ENCODE measurements at regions not wholly inside any gene's neighbourhood (a gene's known extent, or its start where the extent isn't known, plus 50 kb on each side); places are given as distances from the start of the nearest gene placed in this dataset.

GRCh38 chr2:13180729-13181128 lies 464.0 kb downstream of the TRIB2 start:
- no peak overlapping the region for H2AFZ ChIP-seq (ENCODE audit: insufficient read depth, low read depth, low read length, poor library complexity, severe bottlenecking)
- H3K9me3 ChIP-seq (ENCODE audit: control extremely low read depth in 1 of 3, control insufficient read depth in 2 of 3, insufficient read depth in 1 of 3, low read length in 2 of 3): peaks cover 0 to 6% (median 3%) of the 10 kb centered on the region in 3 donors
- CTCF ChIA-PET: no interaction called here
- H3K27me3 ChIP-seq (replicated peaks in 1 of 4; ENCODE audit: control extremely low read depth in 1 of 4, control insufficient read depth in 3 of 4, insufficient read depth in 4 of 4, low read length in 3 of 4): no peaks in the 10 kb centered on the region
- H3K4me2 ChIP-seq (replicated peaks; ENCODE audit: low read depth, low read length, poor library complexity, severe bottlenecking): no peak overlapping the region
- no peaks in the 10 kb centered on the region for H3K4me1 Mint-ChIP-seq
- no peak overlapping the region for H3K4me3 Mint-ChIP-seq
- DNase-seq (no peak), ATAC-seq (ENCODE audit: low read depth) (no peak)
- no peaks in the 10 kb centered on the region for H4K20me1 ChIP-seq (ENCODE audit: control insufficient read depth, insufficient read depth, low read length, poor library complexity, severe bottlenecking)
- no peak overlapping the region for H3K27ac ChIP-seq (ENCODE audit: low read length in 2 of 2)
- H3K4me1 ChIP-seq (ENCODE audit: control insufficient read depth in 2 of 2, insufficient read depth in 2 of 2, low read length in 2 of 2): no peaks in the 10 kb centered on the region
- peaks cover 3% of the 10 kb centered on the region for H3K9me3 Mint-ChIP-seq (ENCODE audit: insufficient read depth)
- POLR2A ChIA-PET: no interaction called here
- no peak overlapping the region for H3K9ac ChIP-seq (ENCODE audit: low read length)
- intact Hi-C loops (cut with micrococcal nuclease): no loop called here
- H3K4me3 ChIP-seq (ENCODE audit: control extremely low read depth in 1 of 5, extremely low read depth in 1 of 5, insufficient read depth in 1 of 5, low read depth in 2 of 5, low read length in 4 of 5): no peak overlapping the region
- H3K27ac Mint-ChIP-seq: no peak overlapping the region
- TF ChIP-seq EZH2 (IDR thresholded peaks at IDR 0.05; ENCODE audit: borderline replicate concordance, insufficient read depth, low read depth, low read length, poor library complexity, severe bottlenecking) (no peak), CTCF (IDR thresholded peaks at IDR 0.05) (no peak)
- no peaks in the 10 kb centered on the region for H3K27me3 Mint-ChIP-seq
- H3K36me3 ChIP-seq (replicated peaks in 1 of 2; ENCODE audit: control extremely low read depth in 1 of 2, control insufficient read depth in 1 of 2, extremely low read depth in 1 of 2, insufficient read depth in 2 of 2, low read length in 1 of 2): no peaks in the 10 kb centered on the region
- no peaks in the 10 kb centered on the region for H3K79me2 ChIP-seq (ENCODE audit: control insufficient read depth, insufficient read depth, low read length)
- no CpG with 5 or more reads among the region's 1 CpG for WGBS (ENCODE audit: insufficient coverage)

- H3K4me2 ChIP-seq (replicated peaks; ENCODE audit: low read depth, low read length, poor library complexity, severe bottlenecking): no peak overlapping the region
- CTCF ChIA-PET: no interaction called here
Observed at GRCh38 chr2:13193075-13193474, 476.3 kb downstream of the TRIB2 start.

More at GRCh38 chr2:13193075-13193474, 476.3 kb downstream of the TRIB2 start:
- no peak overlapping the region for H2AFZ ChIP-seq (ENCODE audit: insufficient read depth, low read depth, low read length, poor library complexity, severe bottlenecking)
- no peak for ATAC-seq (ENCODE audit: low read depth)
- intact Hi-C loops (cut with micrococcal nuclease): no loop called here
- H3K9ac ChIP-seq (ENCODE audit: low read length): no peak overlapping the region
- Mint-ChIP-seq H3K9me3 (ENCODE audit: insufficient read depth) (no peaks in the 10 kb centered on the region), H3K4me1 (peaks cover 2% of the 10 kb centered on the region), H3K4me3 (no peak overlapping the region), H3K27me3 (no peaks in the 10 kb centered on the region), H3K27ac (no peak overlapping the region)
- 71% methylated on average over 1 of the region's 4 CpGs for WGBS (ENCODE audit: insufficient coverage)
- no peaks in the 10 kb centered on the region for H3K79me2 ChIP-seq (ENCODE audit: control insufficient read depth, insufficient read depth, low read length)
- H3K4me1 ChIP-seq (ENCODE audit: control insufficient read depth in 2 of 2, insufficient read depth in 2 of 2, low read length in 2 of 2): no peaks in the 10 kb centered on the region
- no peaks in the 10 kb centered on the region for H4K20me1 ChIP-seq (ENCODE audit: control insufficient read depth, insufficient read depth, low read length, poor library complexity, severe bottlenecking)
- TF ChIP-seq CTCF (IDR thresholded peaks at IDR 0.05) (no peak), EZH2 (IDR thresholded peaks at IDR 0.05; ENCODE audit: borderline replicate concordance, insufficient read depth, low read depth, low read length, poor library complexity, severe bottlenecking) (no peak)
- H3K4me3 ChIP-seq (ENCODE audit: control extremely low read depth in 1 of 5, extremely low read depth in 1 of 5, insufficient read depth in 1 of 5, low read depth in 2 of 5, low read length in 4 of 5): no peak overlapping the region
- no peak for DNase-seq
- no peaks in the 10 kb centered on the region for H3K27me3 ChIP-seq (replicated peaks in 1 of 4; ENCODE audit: control extremely low read depth in 1 of 4, control insufficient read depth in 3 of 4, insufficient read depth in 4 of 4, low read length in 3 of 4)
- H3K9me3 ChIP-seq (ENCODE audit: control extremely low read depth in 1 of 3, control insufficient read depth in 2 of 3, insufficient read depth in 1 of 3, low read length in 2 of 3): no peaks in the 10 kb centered on the region
- H3K36me3 ChIP-seq (replicated peaks in 1 of 2; ENCODE audit: control extremely low read depth in 1 of 2, control insufficient read depth in 1 of 2, extremely low read depth in 1 of 2, insufficient read depth in 2 of 2, low read length in 1 of 2): no peaks in the 10 kb centered on the region
- no peak overlapping the region for H3K27ac ChIP-seq (ENCODE audit: low read length in 2 of 2)
- POLR2A ChIA-PET: no interaction called here

Data from B cell (primary cell).